Panc1 (cell line): ENCODE measurements at regions not wholly inside any gene's neighbourhood (a gene's known extent, or its start where the extent isn't known, plus 50 kb on each side); places are given as distances from the start of the nearest gene placed in this dataset.

Experiments used
- ATAC-seq: fragments of 200-7000 bp; cut with Tn5 transposase; 2 replicates; pipeline ENCODE4 v1.9.1; 2020; ENCODE audit warnings: mild to moderate bottlenecking, moderate library complexity
- BruUV-seq: library from RNA; stranded (reverse); fragments of 400-500 nt; replicated peaks from 2 replicates; lab custom pipeline; 2021; lab: Mats Ljungman, UMichigan
- CTCF ChIA-PET: fragments of 300-600 bp; sonication (Branson Sonifier 250); formaldehyde crosslinking; loops from one replicate; lab custom pipeline; 2022; ENCODE audit warnings: antibody characterized with exemption; lab: Charles Lee
- POLR2A ChIA-PET: fragments of 300-600 bp; sonication (Branson Sonifier 250); formaldehyde crosslinking; loops from one replicate; lab custom pipeline; 2022; ENCODE audit warnings: antibody characterized with exemption; lab: Charles Lee
- DNase-seq: peaks from one replicate; pipeline ENCODE4 v3.0.0-alpha.2; 2010; ENCODE audit warnings: low read depth, low spot score
- H3K27ac ChIP-seq: 2 replicates; pipeline ENCODE4 v1.5.1; 2011; ENCODE audit warnings: mild to moderate bottlenecking, low read length, inconsistent platforms
- H3K27me3 ChIP-seq: fragments of 200-500 bp; sonication (Bioruptor generic); 2 replicates; pipeline ENCODE4 v1.6.0; 2014; ENCODE audit warnings: low read length, inconsistent platforms; ENCODE audit not compliant: control insufficient read depth, insufficient read depth
- H3K36me3 ChIP-seq: fragments of 200-500 bp; sonication (Bioruptor generic); 2 replicates; pipeline ENCODE4 v1.5.1; 2014; ENCODE audit warnings: inconsistent platforms, mild to moderate bottlenecking, low read length, moderate library complexity; ENCODE audit not compliant: control insufficient read depth, insufficient read depth
- H3K4me1 ChIP-seq: 2 replicates; pipeline ENCODE4 v1.5.1; 2011; ENCODE audit warnings: inconsistent platforms, mild to moderate bottlenecking, low read length, moderate library complexity; ENCODE audit not compliant: control insufficient read depth, insufficient read depth
- H3K4me3 ChIP-seq, 2 experiments: 2 replicates each; pipeline ENCODE4 v1.5.1; 2011 to 2012; ENCODE audit warnings: low read depth in 2 of 2, low read length in 2 of 2, mild to moderate bottlenecking in 2 of 2, inconsistent platforms in 1 of 2, moderate library complexity in 1 of 2
- H3K9me3 ChIP-seq: fragments of 200-500 bp; sonication (Bioruptor generic); 2 replicates; pipeline ENCODE4 v1.5.1; 2014; ENCODE audit warnings: low read depth, mild to moderate bottlenecking, inconsistent platforms, low read length, moderate library complexity; ENCODE audit not compliant: control insufficient read depth, insufficient read depth
- POLR2AphosphoS5 ChIP-seq: IDR thresholded peaks from 2 replicates; pipeline ENCODE4 v1.6.1; 2012; ENCODE audit warnings: mild to moderate bottlenecking, low read depth, low read length, moderate library complexity
- SIN3A ChIP-seq: IDR thresholded peaks from 2 replicates; pipeline ENCODE4 v1.6.1; 2012; ENCODE audit warnings: low read depth, mild to moderate bottlenecking, low read length, moderate library complexity, borderline replicate concordance; ENCODE audit not compliant: insufficient read depth
- TCF7L2 ChIP-seq: IDR thresholded peaks from 2 replicates; pipeline ENCODE4 v1.6.1; 2011; ENCODE audit warnings: mild to moderate bottlenecking, low read depth, low read length, inconsistent platforms
- in situ Hi-C: cut with HindIII; loops from 2 replicates; pipeline ENCODE4 v1.10.0; 2016; ENCODE audit warnings: low sequenced_read_pairs, low pct_unique_long_range_greater_than_20kb
- intact Hi-C: fragments of 100-400 bp; cut with micrococcal nuclease; formaldehyde crosslinking; loops from one replicate; pipeline ENCODE4 v1.10.0; 2022; ENCODE audit not compliant: unreplicated experiment
- TF ChIP-seq, protein P1 (sequence below): fragments of 450-650 bp; IDR thresholded peaks from 2 replicates; pipeline ENCODE4 v1.5.1; 2017; ENCODE audit warnings: mild to moderate bottlenecking
- TF ChIP-seq, protein P2 (sequence below), 2 experiments: IDR thresholded peaks; 2 replicates each; pipeline ENCODE4 v1.6.1; 2011 to 2012; ENCODE audit warnings: low read depth in 2 of 2, control low read depth in 1 of 2, low read length in 1 of 2, mild to moderate bottlenecking in 1 of 2, moderate library complexity in 1 of 2; ENCODE audit not compliant: insufficient read depth in 1 of 2

DNA sequence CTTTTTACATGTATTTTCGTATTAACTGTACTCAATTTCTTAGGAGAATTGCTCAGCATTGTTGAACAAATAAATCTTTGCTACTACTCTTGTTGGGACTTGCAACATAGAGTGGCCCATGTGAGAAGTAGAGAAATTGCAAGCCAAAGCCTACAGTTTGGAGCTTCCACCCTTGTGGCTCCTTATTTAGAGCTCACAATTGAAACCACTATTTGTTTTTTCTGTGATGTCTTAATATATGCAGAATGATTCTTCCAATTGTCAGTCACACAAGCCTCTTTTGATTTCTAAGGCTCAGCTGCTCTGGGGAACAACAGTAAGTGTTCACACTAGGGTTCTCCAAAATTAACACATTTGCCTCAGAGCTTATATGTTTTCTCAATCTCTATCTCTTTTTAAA lies 60.2 kb upstream of the GALNT13 start:
- Histone ChIP-seq H3K9me3 (no peaks in the 10 kb centered on the region), H3K27me3 (no peaks in the 10 kb centered on the region), H3K4me1 (no peaks in the 10 kb centered on the region), H3K27ac (no peak overlapping the region), H3K36me3 (no peaks in the 10 kb centered on the region), H3K4me3 (no peak overlapping the region)
- ChIA-PET CTCF (no interaction called here), POLR2A (no interaction called here)
- no TSS peak for BruUV-seq
- no peak for ATAC-seq
- intact Hi-C loops (no loop called here), in situ Hi-C loops (no loop called here)
- no peak for DNase-seq
- TF ChIP-seq POLR2AphosphoS5 = no peak
- TF ChIP-seq, protein P1, sequence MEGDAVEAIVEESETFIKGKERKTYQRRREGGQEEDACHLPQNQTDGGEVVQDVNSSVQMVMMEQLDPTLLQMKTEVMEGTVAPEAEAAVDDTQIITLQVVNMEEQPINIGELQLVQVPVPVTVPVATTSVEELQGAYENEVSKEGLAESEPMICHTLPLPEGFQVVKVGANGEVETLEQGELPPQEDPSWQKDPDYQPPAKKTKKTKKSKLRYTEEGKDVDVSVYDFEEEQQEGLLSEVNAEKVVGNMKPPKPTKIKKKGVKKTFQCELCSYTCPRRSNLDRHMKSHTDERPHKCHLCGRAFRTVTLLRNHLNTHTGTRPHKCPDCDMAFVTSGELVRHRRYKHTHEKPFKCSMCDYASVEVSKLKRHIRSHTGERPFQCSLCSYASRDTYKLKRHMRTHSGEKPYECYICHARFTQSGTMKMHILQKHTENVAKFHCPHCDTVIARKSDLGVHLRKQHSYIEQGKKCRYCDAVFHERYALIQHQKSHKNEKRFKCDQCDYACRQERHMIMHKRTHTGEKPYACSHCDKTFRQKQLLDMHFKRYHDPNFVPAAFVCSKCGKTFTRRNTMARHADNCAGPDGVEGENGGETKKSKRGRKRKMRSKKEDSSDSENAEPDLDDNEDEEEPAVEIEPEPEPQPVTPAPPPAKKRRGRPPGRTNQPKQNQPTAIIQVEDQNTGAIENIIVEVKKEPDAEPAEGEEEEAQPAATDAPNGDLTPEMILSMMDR = no peak
- TF ChIP-seq, protein P2, sequence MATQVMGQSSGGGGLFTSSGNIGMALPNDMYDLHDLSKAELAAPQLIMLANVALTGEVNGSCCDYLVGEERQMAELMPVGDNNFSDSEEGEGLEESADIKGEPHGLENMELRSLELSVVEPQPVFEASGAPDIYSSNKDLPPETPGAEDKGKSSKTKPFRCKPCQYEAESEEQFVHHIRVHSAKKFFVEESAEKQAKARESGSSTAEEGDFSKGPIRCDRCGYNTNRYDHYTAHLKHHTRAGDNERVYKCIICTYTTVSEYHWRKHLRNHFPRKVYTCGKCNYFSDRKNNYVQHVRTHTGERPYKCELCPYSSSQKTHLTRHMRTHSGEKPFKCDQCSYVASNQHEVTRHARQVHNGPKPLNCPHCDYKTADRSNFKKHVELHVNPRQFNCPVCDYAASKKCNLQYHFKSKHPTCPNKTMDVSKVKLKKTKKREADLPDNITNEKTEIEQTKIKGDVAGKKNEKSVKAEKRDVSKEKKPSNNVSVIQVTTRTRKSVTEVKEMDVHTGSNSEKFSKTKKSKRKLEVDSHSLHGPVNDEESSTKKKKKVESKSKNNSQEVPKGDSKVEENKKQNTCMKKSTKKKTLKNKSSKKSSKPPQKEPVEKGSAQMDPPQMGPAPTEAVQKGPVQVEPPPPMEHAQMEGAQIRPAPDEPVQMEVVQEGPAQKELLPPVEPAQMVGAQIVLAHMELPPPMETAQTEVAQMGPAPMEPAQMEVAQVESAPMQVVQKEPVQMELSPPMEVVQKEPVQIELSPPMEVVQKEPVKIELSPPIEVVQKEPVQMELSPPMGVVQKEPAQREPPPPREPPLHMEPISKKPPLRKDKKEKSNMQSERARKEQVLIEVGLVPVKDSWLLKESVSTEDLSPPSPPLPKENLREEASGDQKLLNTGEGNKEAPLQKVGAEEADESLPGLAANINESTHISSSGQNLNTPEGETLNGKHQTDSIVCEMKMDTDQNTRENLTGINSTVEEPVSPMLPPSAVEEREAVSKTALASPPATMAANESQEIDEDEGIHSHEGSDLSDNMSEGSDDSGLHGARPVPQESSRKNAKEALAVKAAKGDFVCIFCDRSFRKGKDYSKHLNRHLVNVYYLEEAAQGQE (IDR thresholded peaks at IDR 0.05; ENCODE audit: insufficient read depth in 1 of 2, low read depth in 2 of 2, low read length in 1 of 2) = no peak
- no peak for TF ChIP-seq SIN3A
- no peak for TF ChIP-seq TCF7L2

DNA sequence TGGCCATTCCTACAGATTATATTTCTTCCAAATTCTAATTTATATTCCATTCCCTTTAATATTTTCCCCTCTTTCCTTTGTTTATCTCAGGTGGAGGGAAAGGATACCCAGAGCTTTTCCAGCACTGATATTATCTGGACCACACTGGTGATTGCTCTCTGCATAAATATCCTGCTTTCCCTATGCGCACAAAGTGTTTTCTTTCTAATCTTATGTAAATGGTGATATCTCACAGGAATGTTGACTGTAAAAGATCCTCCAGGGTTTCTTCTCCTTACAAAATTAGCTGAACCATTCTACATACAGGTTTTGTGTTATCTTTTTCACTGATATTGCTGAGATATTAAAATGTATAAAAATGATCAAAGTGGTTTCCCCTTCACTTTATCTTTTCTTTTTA lies 59.1 kb upstream of the GALNT13 start:
- ChIA-PET POLR2A (no interaction called here), CTCF (no interaction called here)
- no peak overlapping the region for H3K4me3 ChIP-seq
- no peak overlapping the region for H3K27ac ChIP-seq
- in situ Hi-C loops = no loop called here
- DNase-seq = no peak
- TF ChIP-seq POLR2AphosphoS5 (no peak), SIN3A (no peak), TCF7L2 (no peak)
- TF ChIP-seq, protein P2 (IDR thresholded peaks at IDR 0.05; ENCODE audit: insufficient read depth in 1 of 2, low read depth in 2 of 2, low read length in 1 of 2) = no peak
- TF ChIP-seq, protein P1 = no peak
- no peaks in the 10 kb centered on the region for H3K36me3 ChIP-seq
- no peaks in the 10 kb centered on the region for H3K27me3 ChIP-seq
- no peak for ATAC-seq
- H3K9me3 ChIP-seq = no peaks in the 10 kb centered on the region
- H3K4me1 ChIP-seq = no peaks in the 10 kb centered on the region
- intact Hi-C loops = no loop called here
- no TSS peak for BruUV-seq
